ENCODE measurements at regions not wholly inside any gene's neighbourhood (a gene's known extent, or its start where the extent isn't known, plus 50 kb on each side); places are given as distances from the start of the nearest gene placed in this dataset.

DNA sequence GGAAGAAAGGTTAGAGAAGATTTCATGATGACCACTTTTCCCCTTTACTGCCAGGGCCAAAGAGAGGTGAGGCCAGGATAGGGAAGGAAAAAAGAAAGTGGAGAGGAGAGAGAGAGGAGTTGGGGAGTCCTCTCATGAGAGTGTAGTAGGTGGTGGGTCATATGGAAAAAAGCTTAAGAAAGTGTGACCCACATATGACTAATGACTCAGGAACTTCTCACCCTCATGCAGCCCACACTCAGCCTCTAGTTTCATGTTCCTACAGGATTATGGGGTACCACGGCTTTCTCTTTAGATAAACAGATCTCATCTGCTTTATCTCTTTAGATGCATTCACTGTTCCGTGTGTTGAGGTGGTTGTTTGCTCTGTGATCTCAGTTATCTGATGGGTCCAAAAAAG lies 462.5 kb upstream of the IGFBP3 start (continued):
- TF ChIP-seq, protein P1, sequence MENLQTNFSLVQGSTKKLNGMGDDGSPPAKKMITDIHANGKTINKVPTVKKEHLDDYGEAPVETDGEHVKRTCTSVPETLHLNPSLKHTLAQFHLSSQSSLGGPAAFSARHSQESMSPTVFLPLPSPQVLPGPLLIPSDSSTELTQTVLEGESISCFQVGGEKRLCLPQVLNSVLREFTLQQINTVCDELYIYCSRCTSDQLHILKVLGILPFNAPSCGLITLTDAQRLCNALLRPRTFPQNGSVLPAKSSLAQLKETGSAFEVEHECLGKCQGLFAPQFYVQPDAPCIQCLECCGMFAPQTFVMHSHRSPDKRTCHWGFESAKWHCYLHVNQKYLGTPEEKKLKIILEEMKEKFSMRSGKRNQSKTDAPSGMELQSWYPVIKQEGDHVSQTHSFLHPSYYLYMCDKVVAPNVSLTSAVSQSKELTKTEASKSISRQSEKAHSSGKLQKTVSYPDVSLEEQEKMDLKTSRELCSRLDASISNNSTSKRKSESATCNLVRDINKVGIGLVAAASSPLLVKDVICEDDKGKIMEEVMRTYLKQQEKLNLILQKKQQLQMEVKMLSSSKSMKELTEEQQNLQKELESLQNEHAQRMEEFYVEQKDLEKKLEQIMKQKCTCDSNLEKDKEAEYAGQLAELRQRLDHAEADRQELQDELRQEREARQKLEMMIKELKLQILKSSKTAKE (IDR thresholded peaks at IDR 0.05; ENCODE audit: low read depth, poor library complexity, severe bottlenecking), result no peak
- TF ChIP-seq TBL1XR1 (IDR thresholded peaks at IDR 0.05; ENCODE audit: low read depth, low read length), result no peak

DNA sequence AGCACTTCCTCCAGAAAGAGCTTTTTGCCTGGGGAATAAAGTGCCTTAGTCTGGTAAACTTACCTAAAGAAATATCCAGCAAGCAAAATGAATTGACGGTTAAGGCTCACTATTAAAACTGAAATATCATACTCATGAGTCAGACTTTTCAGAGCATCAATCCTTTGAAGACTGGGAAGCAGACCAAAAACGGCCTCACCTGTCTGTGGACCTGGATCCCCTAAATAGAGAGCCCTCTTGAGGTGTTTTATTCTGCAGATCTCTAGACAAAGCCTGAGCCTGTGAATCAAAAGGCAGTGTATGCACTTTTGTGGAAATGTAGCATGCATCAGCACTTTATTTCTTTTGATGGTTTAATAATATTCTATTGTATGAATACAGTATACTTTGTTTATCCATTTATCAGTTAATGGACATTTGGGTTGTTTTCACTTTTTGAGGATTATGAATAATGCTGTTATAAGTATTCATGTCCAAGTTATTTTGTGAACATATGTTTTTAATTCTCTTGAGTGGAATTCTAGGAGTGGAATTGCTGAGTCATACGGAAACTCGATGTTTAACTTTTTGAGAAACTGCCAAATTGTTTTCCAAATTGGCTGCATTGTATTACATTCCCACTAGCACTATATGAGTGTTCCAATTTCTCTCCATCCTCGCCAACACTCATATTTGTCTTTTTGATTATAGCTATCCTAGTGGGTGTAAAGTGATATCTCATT lies 449.0 kb upstream of the IGFBP3 start:
- ChIA-PET POLR2A (interaction anchor here (0.6 kb wide), 1 partner anchor 273 kb away, joined by 4 read pairs; no protein-coding TSS in a partner anchor), SMC1A (ENCODE audit: uncharacterized antibody, unreplicated experiment) (interaction anchor here (0.6 to 1.5 kb wide), 5 partner anchors 10 to 718 kb away, joined by 3 to 5 read pairs (median 3); no protein-coding TSS in a partner anchor), RAD21 (ENCODE audit: unreplicated experiment) (interaction anchor here (1.3 kb wide), 1 partner anchor 12 kb away, joined by 4 read pairs; no protein-coding TSS in a partner anchor), CTCF (interaction anchor here (1.0 kb wide), 1 partner anchor 18 kb away, joined by 4 read pairs; no protein-coding TSS in a partner anchor)
- no peak overlapping the region for H2AFZ ChIP-seq (ENCODE audit: control insufficient read depth, low read depth, low read length)
- no peaks in the 10 kb centered on the region for H4K20me1 ChIP-seq (ENCODE audit: control insufficient read depth, insufficient read depth)
- WGBS (ENCODE audit: insufficient coverage, insufficient replicate concordance, low lambda C conversion rate, missing lambda C conversion rate), result 19% methylated on average over 5 of the region's 5 CpGs
- no peak for ATAC-seq
- no peaks in the 10 kb centered on the region for H3K27me3 ChIP-seq (replicated peaks in 1 of 2; ENCODE audit: control insufficient read depth in 2 of 2, insufficient read depth in 2 of 2, low read length in 1 of 2)
- no peak for FAIRE-seq
- no peaks in the 10 kb centered on the region for H3K4me1 ChIP-seq (ENCODE audit: control insufficient read depth, insufficient read depth, low read length)
- TF ChIP-seq, protein P2, sequence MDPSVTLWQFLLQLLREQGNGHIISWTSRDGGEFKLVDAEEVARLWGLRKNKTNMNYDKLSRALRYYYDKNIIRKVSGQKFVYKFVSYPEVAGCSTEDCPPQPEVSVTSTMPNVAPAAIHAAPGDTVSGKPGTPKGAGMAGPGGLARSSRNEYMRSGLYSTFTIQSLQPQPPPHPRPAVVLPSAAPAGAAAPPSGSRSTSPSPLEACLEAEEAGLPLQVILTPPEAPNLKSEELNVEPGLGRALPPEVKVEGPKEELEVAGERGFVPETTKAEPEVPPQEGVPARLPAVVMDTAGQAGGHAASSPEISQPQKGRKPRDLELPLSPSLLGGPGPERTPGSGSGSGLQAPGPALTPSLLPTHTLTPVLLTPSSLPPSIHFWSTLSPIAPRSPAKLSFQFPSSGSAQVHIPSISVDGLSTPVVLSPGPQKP (IDR thresholded peaks at IDR 0.05; ENCODE audit: low read depth, low read length), result no peak
- TF ChIP-seq, protein P3, sequence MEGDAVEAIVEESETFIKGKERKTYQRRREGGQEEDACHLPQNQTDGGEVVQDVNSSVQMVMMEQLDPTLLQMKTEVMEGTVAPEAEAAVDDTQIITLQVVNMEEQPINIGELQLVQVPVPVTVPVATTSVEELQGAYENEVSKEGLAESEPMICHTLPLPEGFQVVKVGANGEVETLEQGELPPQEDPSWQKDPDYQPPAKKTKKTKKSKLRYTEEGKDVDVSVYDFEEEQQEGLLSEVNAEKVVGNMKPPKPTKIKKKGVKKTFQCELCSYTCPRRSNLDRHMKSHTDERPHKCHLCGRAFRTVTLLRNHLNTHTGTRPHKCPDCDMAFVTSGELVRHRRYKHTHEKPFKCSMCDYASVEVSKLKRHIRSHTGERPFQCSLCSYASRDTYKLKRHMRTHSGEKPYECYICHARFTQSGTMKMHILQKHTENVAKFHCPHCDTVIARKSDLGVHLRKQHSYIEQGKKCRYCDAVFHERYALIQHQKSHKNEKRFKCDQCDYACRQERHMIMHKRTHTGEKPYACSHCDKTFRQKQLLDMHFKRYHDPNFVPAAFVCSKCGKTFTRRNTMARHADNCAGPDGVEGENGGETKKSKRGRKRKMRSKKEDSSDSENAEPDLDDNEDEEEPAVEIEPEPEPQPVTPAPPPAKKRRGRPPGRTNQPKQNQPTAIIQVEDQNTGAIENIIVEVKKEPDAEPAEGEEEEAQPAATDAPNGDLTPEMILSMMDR (IDR thresholded peaks at IDR 0.05 in 2 of 3, conservative IDR thresholded peaks at IDR 0.05 in 1 of 3; ENCODE audit: control insufficient read depth in 2 of 3, extremely low read depth in 1 of 3, insufficient read depth in 1 of 3, low read depth in 3 of 3, low read length in 3 of 3), result no peak
- H3K36me3 ChIP-seq (ENCODE audit: control insufficient read depth in 2 of 2, insufficient read depth in 2 of 2, low read length in 1 of 2), result no peaks in the 10 kb centered on the region
- BruUV-seq (replicated peaks), result no TSS peak
- intact Hi-C loops (cut with micrococcal nuclease; ENCODE audit: unreplicated experiment), result no loop called here
- H3K79me2 ChIP-seq (ENCODE audit: control insufficient read depth, insufficient read depth, low read length), result no peaks in the 10 kb centered on the region
- no peak for DNase-seq (ENCODE audit: low read depth, low spot score)
- no peak overlapping the region for H3K4me3 ChIP-seq
- H3K4me2 ChIP-seq (ENCODE audit: control insufficient read depth, insufficient read depth), result no peak overlapping the region
- H3K9ac ChIP-seq (ENCODE audit: control insufficient read depth, insufficient read depth, low read length), result no peak overlapping the region
- in situ Hi-C loops (cut with MboI), result loop anchor here (25.0 kb wide), 1 partner anchor 717 kb away; no protein-coding TSS in a partner anchor
- no peak overlapping the region for H3K27ac ChIP-seq (ENCODE audit: control insufficient read depth, insufficient read depth)
- no peaks in the 10 kb centered on the region for H3K9me3 ChIP-seq (replicated peaks; ENCODE audit: control insufficient read depth, insufficient read depth, low read length)
